Neural cell (in vitro differentiated cells): ENCODE measurements at regions not wholly inside any gene's neighbourhood (a gene's known extent, or its start where the extent isn't known, plus 50 kb on each side); places are given as distances from the start of the nearest gene placed in this dataset.

Source experiments
- H2AFZ ChIP-seq: fragments of 200-600, 300-800 bp; sonication (generic), shearing (Covaris generic); 2 replicates; pipeline ENCODE4 v1.6.0; 2014; ENCODE audit warnings: low read depth, mild to moderate bottlenecking, antibody characterized with exemption, low read length, moderate library complexity
- H3F3A ChIP-seq: fragments of 200-600 bp; shearing (Covaris generic); 2 replicates; pipeline ENCODE4 v1.6.1; 2016; ENCODE audit warnings: mild to moderate bottlenecking, moderate library complexity, mixed read lengths, antibody characterized with exemption, low read length; ENCODE audit not compliant: insufficient read depth, poor library complexity, severe bottlenecking
- H3K27ac ChIP-seq: fragments of 200-600, 300-800 bp; sonication (generic), shearing (Covaris generic); 2 replicates; pipeline ENCODE4 v1.5.1; 2014; ENCODE audit warnings: mild to moderate bottlenecking, low read length, moderate library complexity
- H3K27me3 ChIP-seq: fragments of 300-800, 200-600 bp; sonication (generic), shearing (Covaris generic); 2 replicates; pipeline ENCODE4 v1.6.0; 2014; ENCODE audit warnings: mild to moderate bottlenecking, low read depth, low read length, moderate library complexity; ENCODE audit not compliant: insufficient read depth
- H3K36me3 ChIP-seq: fragments of 300-800, 200-600 bp; sonication (generic), shearing (Covaris generic); 2 replicates; pipeline ENCODE4 v1.5.1; 2014; ENCODE audit warnings: mild to moderate bottlenecking, antibody characterized with exemption, low read length, moderate library complexity; ENCODE audit not compliant: insufficient read depth
- H3K4me2 ChIP-seq: fragments of 300-800, 200-600 bp; sonication (generic), shearing (Covaris generic); 2 replicates; pipeline ENCODE4 v1.6.0; 2014; ENCODE audit warnings: mild to moderate bottlenecking, low read length
- H3K4me3 ChIP-seq: fragments of 300-800, 200-600 bp; sonication (generic), shearing (Covaris generic); 2 replicates; pipeline ENCODE4 v1.5.1; 2014; ENCODE audit warnings: mild to moderate bottlenecking, low read length, moderate library complexity
- H3K79me2 ChIP-seq: fragments of 200-600 bp; shearing (Covaris generic); replicated peaks from 2 replicates; pipeline ENCODE4 v1.6.0; 2014; ENCODE audit warnings: mild to moderate bottlenecking, low read length, moderate library complexity; ENCODE audit not compliant: insufficient read depth
- H3K9ac ChIP-seq: fragments of 300-800, 200-600 bp; sonication (generic), shearing (Covaris generic); 2 replicates; pipeline ENCODE4 v1.6.1; 2016; ENCODE audit warnings: mild to moderate bottlenecking, low read length, mixed read lengths
- H3K9me2 ChIP-seq: fragments of 200-600 bp; shearing (Covaris generic); 2 replicates; pipeline ENCODE4 v1.6.1; 2016; ENCODE audit warnings: mild to moderate bottlenecking, low read length, mixed read lengths; ENCODE audit not compliant: insufficient read depth
- H3K9me3 ChIP-seq: fragments of 200-600, 300-800 bp; sonication (generic), shearing (Covaris generic); 2 replicates; pipeline ENCODE4 v1.6.1; 2016; ENCODE audit warnings: mild to moderate bottlenecking, mixed run types, low read length, moderate library complexity, mixed read lengths
- H4K20me1 ChIP-seq: fragments of 200-600 bp; shearing (Covaris generic); 2 replicates; pipeline ENCODE4 v1.6.1; 2016; ENCODE audit warnings: mild to moderate bottlenecking, mixed run types; ENCODE audit not compliant: insufficient read depth
- EP300 ChIP-seq: fragments of 450-650 bp; conservative IDR thresholded peaks from 2 replicates; pipeline ENCODE4 v1.6.1; 2014; ENCODE audit warnings: antibody characterized with exemption, mild to moderate bottlenecking, moderate library complexity; ENCODE audit not compliant: poor library complexity, severe bottlenecking
- EZH2 ChIP-seq: fragments of 200-600, 300-800 bp; shearing (Covaris generic), sonication (generic); IDR thresholded peaks from 2 replicates; pipeline ENCODE4 v1.6.1; 2014; ENCODE audit warnings: antibody characterized with exemption, low read length, borderline replicate concordance, mild to moderate bottlenecking; ENCODE audit not compliant: insufficient read depth, poor library complexity, severe bottlenecking
- MXI1 ChIP-seq: fragments of 450-650 bp; conservative IDR thresholded peaks from 2 replicates; pipeline ENCODE4 v1.6.1; 2014; ENCODE audit warnings: antibody characterized with exemption, mild to moderate bottlenecking; ENCODE audit not compliant: poor library complexity, severe bottlenecking
- POLR2AphosphoS5 ChIP-seq: IDR thresholded peaks from 2 replicates; pipeline ENCODE4 v1.6.1; 2012
- RAD21 ChIP-seq: fragments of 450-650 bp; conservative IDR thresholded peaks from 2 replicates; pipeline ENCODE4 v1.6.1; 2014; ENCODE audit warnings: antibody characterized with exemption, mild to moderate bottlenecking, moderate library complexity
- SMC3 ChIP-seq: fragments of 450-650 bp; conservative IDR thresholded peaks from 2 replicates; pipeline ENCODE4 v1.6.1; 2014; ENCODE audit warnings: antibody characterized with exemption, mild to moderate bottlenecking, moderate library complexity; ENCODE audit not compliant: poor library complexity
- TAF1 ChIP-seq: IDR thresholded peaks from 2 replicates; pipeline ENCODE4 v1.6.1; 2012; ENCODE audit warnings: low read depth
- TF ChIP-seq, protein P1 (sequence below): IDR thresholded peaks from 2 replicates; pipeline ENCODE4 v1.6.1; 2012; ENCODE audit warnings: borderline replicate concordance
- TF ChIP-seq, protein P2 (sequence below): fragments of 450-650 bp; IDR thresholded peaks from 2 replicates; pipeline ENCODE4 v1.5.1; 2014; ENCODE audit warnings: antibody characterized with exemption, mild to moderate bottlenecking, moderate library complexity; ENCODE audit not compliant: poor library complexity, severe bottlenecking

DNA sequence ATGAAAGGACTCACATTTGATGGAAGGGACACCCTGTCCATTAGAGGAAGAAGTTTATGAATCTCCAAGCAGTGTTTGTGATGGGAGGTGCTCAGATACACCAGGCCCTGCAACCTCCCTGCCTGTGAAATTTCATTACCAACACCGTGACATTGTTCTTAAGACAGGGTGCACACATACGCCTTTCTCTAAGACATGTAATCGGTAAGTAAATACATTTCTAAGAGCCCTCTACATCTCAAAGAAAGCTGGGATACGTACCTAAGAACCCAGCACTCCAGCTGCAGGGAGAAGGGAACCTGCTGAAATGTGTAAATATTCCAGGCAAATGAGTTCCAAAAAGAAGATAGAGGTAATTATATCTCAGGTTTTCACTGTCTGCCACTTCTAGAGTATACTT lies 125.0 kb upstream of the APC start:
- H3F3A ChIP-seq = no peaks in the 10 kb centered on the region
- TF ChIP-seq, protein P1, sequence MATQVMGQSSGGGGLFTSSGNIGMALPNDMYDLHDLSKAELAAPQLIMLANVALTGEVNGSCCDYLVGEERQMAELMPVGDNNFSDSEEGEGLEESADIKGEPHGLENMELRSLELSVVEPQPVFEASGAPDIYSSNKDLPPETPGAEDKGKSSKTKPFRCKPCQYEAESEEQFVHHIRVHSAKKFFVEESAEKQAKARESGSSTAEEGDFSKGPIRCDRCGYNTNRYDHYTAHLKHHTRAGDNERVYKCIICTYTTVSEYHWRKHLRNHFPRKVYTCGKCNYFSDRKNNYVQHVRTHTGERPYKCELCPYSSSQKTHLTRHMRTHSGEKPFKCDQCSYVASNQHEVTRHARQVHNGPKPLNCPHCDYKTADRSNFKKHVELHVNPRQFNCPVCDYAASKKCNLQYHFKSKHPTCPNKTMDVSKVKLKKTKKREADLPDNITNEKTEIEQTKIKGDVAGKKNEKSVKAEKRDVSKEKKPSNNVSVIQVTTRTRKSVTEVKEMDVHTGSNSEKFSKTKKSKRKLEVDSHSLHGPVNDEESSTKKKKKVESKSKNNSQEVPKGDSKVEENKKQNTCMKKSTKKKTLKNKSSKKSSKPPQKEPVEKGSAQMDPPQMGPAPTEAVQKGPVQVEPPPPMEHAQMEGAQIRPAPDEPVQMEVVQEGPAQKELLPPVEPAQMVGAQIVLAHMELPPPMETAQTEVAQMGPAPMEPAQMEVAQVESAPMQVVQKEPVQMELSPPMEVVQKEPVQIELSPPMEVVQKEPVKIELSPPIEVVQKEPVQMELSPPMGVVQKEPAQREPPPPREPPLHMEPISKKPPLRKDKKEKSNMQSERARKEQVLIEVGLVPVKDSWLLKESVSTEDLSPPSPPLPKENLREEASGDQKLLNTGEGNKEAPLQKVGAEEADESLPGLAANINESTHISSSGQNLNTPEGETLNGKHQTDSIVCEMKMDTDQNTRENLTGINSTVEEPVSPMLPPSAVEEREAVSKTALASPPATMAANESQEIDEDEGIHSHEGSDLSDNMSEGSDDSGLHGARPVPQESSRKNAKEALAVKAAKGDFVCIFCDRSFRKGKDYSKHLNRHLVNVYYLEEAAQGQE = no peak
- TF ChIP-seq RAD21 (no peak), SMC3 (no peak), EP300 (no peak), POLR2AphosphoS5 (no peak), EZH2 (no peak), TAF1 (no peak), MXI1 (no peak)
- TF ChIP-seq, protein P2, sequence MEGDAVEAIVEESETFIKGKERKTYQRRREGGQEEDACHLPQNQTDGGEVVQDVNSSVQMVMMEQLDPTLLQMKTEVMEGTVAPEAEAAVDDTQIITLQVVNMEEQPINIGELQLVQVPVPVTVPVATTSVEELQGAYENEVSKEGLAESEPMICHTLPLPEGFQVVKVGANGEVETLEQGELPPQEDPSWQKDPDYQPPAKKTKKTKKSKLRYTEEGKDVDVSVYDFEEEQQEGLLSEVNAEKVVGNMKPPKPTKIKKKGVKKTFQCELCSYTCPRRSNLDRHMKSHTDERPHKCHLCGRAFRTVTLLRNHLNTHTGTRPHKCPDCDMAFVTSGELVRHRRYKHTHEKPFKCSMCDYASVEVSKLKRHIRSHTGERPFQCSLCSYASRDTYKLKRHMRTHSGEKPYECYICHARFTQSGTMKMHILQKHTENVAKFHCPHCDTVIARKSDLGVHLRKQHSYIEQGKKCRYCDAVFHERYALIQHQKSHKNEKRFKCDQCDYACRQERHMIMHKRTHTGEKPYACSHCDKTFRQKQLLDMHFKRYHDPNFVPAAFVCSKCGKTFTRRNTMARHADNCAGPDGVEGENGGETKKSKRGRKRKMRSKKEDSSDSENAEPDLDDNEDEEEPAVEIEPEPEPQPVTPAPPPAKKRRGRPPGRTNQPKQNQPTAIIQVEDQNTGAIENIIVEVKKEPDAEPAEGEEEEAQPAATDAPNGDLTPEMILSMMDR = no peak
- no peaks in the 10 kb centered on the region for H3K9me2 ChIP-seq
- H3K27me3 ChIP-seq = no peaks in the 10 kb centered on the region
- H3K79me2 ChIP-seq = no peaks in the 10 kb centered on the region
- H2AFZ ChIP-seq = no peak overlapping the region
- no peak overlapping the region for H3K4me2 ChIP-seq
- H3K9me3 ChIP-seq = no peaks in the 10 kb centered on the region
- H3K9ac ChIP-seq = no peak overlapping the region
- H3K36me3 ChIP-seq = no peaks in the 10 kb centered on the region
- no peak overlapping the region for H3K27ac ChIP-seq
- H3K4me3 ChIP-seq = no peak overlapping the region
- H4K20me1 ChIP-seq = no peaks in the 10 kb centered on the region

DNA sequence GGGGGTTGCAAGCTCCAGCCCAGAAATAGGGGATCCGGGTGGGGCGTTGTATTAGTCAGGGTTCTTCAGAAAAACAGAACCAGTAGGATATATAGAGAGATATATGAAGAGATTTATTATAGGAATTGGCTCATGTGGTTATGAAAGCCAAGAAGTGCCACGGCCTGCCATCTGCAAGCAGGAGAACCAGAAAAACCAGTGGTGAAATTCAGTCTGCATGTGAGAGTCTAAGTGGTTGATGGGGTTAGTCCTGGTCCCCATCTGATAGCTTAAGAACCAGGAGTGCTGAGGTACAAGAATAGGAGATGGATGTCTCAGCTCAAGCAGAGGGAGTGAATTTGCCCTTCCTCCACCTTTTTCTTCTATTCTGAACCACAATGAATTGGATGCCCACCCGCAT lies 123.4 kb upstream of the APC start:
- Histone ChIP-seq H3K9me2 (no peaks in the 10 kb centered on the region), H3K9ac (no peak overlapping the region), H4K20me1 (no peaks in the 10 kb centered on the region), H3K4me3 (no peak overlapping the region), H3K27me3 (no peaks in the 10 kb centered on the region), H3K79me2 (no peaks in the 10 kb centered on the region), H3K36me3 (no peaks in the 10 kb centered on the region), H3K4me2 (no peak overlapping the region), H3K9me3 (no peaks in the 10 kb centered on the region), H3F3A (no peaks in the 10 kb centered on the region), H3K27ac (no peak overlapping the region), H2AFZ (no peak overlapping the region)
- TF ChIP-seq, protein P1 = no peak
- TF ChIP-seq, protein P2 = no peak
- TF ChIP-seq SMC3 = no peak
- TF ChIP-seq RAD21 = no peak
- TF ChIP-seq POLR2AphosphoS5 = no peak
- no peak for TF ChIP-seq TAF1
- TF ChIP-seq EZH2 = no peak
- TF ChIP-seq MXI1 = no peak
- no peak for TF ChIP-seq EP300
